ENCODE measurements at regions not wholly inside any gene's neighbourhood (a gene's known extent, or its start where the extent isn't known, plus 50 kb on each side); places are given as distances from the start of the nearest gene placed in this dataset.

GRCh38 chr2:780581-780980, 103.4 kb upstream of the TMEM18 start:
- no peak for DNase-seq

GRCh38 chr2:780002-780401, 102.8 kb upstream of the TMEM18 start:
- no peak for DNase-seq

- no peak for DNase-seq
Observed at GRCh38 chr2:778731-779350, 101.6 kb upstream of the TMEM18 start.

- no peak for DNase-seq
Observed at GRCh38 chr2:777546-777945, 100.3 kb upstream of the TMEM18 start.

GRCh38 chr2:777051-777450, 99.8 kb upstream of the TMEM18 start:
- DNase-seq = no peak

GRCh38 chr2:776487-776886, 99.3 kb upstream of the TMEM18 start:
- no peak for DNase-seq

GRCh38 chr2:776038-776437, 98.8 kb upstream of the TMEM18 start:
- no peak for DNase-seq

GRCh38 chr2:774436-774835, 97.2 kb upstream of the TMEM18 start:
- DNase-seq = no peak

- DNase-seq = no peak
Observed at GRCh38 chr2:773256-774160, 96.3 kb upstream of the TMEM18 start.

- no peak for DNase-seq
Observed at GRCh38 chr2:771538-771937, 94.3 kb upstream of the TMEM18 start.

GRCh38 chr2:770776-771175, 93.6 kb upstream of the TMEM18 start:
- no peak for DNase-seq

GRCh38 chr2:769771-770170, 92.6 kb upstream of the TMEM18 start:
- no peak for DNase-seq

GRCh38 chr2:768451-768850, 91.2 kb upstream of the TMEM18 start:
- no peak for DNase-seq

- no peak for DNase-seq
Observed at GRCh38 chr2:767944-768343, 90.7 kb upstream of the TMEM18 start.

- no peak for DNase-seq
Observed at GRCh38 chr2:767440-767839, 90.2 kb upstream of the TMEM18 start.

GRCh38 chr2:766255-766654, 89.0 kb upstream of the TMEM18 start:
- no peak for DNase-seq

GRCh38 chr2:765369-765768, 88.2 kb upstream of the TMEM18 start:
- DNase-seq = no peak

GRCh38 chr2:763766-764525, 86.7 kb upstream of the TMEM18 start:
- DNase-seq = peak; percentile 71

- no peak for DNase-seq
Observed at GRCh38 chr2:762646-763045, 85.4 kb upstream of the TMEM18 start.

GRCh38 chr2:761384-761783, 84.2 kb upstream of the TMEM18 start:
- DNase-seq = no peak

GRCh38 chr2:760001-760400, 82.8 kb upstream of the TMEM18 start:
- no peak for DNase-seq

- no peak for DNase-seq
Observed at GRCh38 chr2:758073-758820, 81.0 kb upstream of the TMEM18 start.
